ENCODE measurements at regions not wholly inside any gene's neighbourhood (a gene's known extent, or its start where the extent isn't known, plus 50 kb on each side); places are given as distances from the start of the nearest gene placed in this dataset.
A peak's percentile ranks its signal among the peaks of the same experiment; 100 is the strongest.
"Not testable (repeated sequence)": the region's sequence is repeated elsewhere in the genome, so short reads cannot be mapped to it uniquely, and the experiment has no call there.

DNA sequence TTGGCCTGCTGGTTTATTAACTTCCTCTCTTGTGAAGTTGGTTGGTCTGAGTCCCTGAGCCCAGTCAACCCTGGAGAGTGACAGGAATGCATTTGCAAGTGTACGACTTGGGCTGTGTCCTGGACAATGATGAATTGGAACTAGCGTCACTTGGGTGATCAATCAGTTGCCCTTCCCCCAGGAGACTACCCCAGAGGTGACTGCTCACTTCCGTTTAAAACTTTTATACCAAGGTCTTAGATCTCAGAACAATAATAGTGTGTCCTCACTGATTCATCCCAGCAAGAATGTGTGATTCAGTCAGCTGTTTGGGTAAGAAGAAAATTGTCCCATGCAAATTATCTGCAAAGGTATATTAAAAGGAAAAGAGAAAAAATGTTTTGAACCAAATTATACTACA is 102.9 kb upstream of the ARMC3 start:
- peak; percentile 45 for DNase-seq (ENCODE audit: low spot score)
- FAIRE-seq: no peak

DNA sequence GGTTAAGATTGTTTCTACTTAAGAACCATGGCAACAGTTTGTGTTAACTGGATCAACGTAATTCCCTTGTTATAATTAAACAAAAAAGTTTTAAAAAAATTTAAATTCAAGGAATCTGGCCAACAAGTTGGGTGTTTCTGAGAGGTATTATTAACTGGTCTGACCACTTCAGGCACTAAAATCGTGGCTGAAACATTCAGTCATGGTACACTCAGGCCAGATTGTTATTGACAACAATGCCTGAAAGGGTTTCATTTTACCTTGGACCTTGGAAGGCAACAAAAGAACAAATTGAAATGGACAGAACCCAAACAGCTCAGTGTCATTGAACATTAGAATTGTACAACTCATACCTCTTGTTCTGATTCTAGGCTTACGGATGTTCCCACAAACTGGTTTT is 103.3 kb upstream of the ARMC3 start:
- no peak for FAIRE-seq
- DNase-seq (ENCODE audit: low spot score): no peak

DNA sequence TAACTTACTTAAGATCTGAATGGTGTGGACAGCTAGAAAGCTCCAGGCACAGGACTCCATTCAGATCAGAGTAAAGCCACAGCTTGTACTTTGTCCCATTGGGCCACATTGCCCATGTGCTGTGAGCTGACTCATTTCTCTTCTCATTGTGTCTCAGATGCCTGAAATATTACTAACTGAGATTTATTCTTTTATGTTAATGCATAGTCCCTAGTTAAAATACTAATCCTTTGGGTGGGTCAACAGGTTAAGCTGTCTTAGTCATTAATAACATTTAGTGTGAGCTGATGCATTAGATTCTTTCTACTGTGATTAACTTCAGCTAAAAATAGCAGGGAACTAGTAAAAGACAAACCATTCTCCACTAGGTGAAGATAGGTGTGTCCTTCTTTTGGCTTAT is 104.7 kb upstream of the ARMC3 start:
- no peak for FAIRE-seq

DNA sequence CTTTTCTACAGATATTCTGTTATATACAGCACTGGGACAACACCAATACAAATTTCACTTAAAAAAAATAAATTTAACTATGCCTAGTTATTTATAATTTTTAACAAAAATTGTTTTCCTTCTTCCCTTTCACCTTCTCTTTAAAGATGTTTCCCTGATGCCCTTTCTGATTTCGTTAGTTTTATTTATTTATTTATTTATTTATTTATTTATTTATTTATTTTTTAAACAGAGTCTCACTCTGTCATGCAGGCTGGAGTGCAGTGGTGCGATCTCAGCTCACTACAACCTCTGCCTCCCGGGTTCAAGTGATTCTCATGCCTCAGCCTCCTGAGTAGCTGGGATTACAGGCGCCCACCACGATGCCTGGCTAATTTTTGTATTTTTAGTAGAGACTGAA is 105.9 kb upstream of the ARMC3 start:
- FAIRE-seq; DNase-seq (ENCODE audit: low spot score): not testable (repeated sequence)

More for the DNA sequence above, 104.7 kb upstream of the ARMC3 start:
- peak; percentile 45 for DNase-seq (ENCODE audit: low spot score)

DNA sequence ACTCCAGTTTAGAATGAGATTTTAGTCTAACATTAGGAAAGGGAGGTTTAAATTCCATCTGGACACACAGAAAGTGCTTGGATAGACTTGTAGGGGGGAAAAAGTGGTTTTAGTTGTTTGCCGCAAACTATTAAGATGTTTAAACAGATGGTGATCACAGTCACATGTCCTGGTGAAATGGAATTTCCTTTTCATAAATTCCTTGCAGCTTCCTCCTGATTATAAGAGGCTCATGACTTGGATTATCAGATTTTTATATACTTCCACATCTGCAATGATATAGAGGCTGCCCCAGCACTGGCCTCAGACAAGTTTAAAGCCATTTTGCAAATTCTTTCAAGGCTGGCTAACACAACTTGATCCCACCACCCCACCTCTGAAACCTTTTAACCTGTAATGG is 106.4 kb upstream of the ARMC3 start:
- DNase-seq (ENCODE audit: low spot score) (no peak), FAIRE-seq (no peak)

DNA sequence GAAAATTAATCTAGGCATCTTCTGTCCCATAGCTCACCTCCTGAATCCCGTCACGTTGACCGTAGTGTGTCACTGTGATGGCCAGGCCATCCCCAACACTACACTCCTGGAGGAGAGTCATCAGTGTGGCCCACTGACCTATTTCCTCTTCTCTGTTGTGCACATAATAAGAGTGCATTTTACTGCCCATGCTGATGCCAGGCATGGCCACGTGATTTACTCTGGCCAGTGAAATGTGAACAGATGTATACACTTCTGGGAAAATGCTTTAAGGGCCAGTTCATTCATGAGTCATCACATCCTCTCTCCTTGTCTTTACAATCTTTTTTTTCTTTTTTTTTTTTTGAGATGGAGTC is 101.9 kb upstream of the PIP4K2A start:
- FAIRE-seq (peak; percentile 68), DNase-seq (ENCODE audit: low spot score) (peak; percentile 82)

DNA sequence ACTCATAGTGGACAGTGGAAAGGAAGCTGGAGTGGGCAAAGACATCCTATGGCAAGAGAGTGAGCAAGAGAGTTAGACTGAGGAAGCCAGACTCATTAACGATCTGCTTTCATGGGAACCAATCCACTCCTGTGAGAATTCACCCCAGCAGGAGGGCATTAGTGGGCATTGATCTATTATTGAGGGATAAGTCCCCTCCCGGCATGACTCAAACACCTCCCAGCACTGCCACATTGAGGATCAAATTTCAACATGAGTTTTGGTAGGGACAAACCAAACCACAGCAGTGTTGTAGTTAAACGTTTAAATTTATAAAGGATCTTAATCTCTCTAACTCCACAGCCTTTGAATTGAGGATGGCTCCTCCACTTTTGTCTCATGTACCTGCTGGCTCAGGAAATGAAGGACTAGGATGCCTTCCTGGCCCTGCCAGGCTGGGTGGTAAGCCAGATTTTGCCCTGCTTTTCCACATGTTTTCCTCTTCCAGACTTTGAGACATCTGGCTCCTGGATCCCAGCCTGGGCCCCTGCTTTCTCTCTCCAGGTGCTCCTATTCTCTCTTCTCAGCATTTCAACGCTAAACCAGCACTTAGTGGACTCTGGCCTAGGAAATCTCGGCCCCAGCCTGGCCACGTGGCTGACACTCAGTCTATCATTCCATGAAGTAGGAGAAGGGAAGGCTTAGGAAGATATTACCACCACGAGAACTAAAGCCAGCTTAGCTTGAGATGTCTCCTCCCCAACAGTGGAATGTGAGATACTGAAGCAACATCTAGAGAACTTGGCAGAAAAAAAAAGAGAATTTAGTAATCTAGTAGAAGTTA is 96.5 kb upstream of the PIP4K2A start:
- FAIRE-seq (no peak), DNase-seq (ENCODE audit: low spot score) (no peak)

DNA sequence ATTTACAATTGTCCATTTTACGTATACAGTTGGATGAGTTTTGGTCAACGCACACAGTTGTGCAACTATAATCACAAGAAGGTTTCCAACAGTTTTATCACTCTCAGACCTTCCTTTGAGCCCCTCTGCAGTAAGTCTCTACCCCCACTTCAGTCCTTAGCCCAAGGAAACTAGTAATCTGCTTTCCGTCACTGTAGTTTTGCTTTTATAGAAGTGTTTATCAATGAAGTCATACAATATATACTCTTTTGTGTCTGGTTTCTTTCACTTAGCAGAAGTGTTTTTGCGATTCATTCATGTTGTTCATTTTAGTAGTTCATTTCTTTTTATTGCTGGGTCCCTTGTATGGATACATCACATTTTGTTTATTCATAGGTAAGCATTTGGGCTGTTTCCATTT is 92.9 kb upstream of the PIP4K2A start:
- FAIRE-seq: no peak

DNA sequence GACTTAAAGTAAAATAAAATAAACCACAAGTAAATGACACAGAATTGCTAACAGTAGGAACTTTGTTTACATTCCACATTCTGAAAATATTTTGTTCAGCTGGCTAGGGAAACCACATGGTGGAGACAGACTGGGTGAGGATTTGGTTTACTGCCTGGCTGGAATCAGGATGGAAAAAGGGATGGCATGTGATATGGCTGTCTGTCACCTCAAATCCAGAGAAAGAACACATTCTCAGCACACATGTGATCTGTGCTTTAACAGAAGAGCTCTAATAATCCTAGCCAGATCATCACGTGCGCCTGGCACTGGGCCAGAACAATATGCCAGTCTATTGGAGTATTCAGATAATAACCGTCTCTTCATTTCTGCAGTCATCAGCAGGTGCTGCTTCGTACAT is 90.9 kb upstream of the PIP4K2A start:
- peak; percentile 56 for DNase-seq (ENCODE audit: low spot score)
- FAIRE-seq: no peak

More for the DNA sequence above, 92.9 kb upstream of the PIP4K2A start:
- DNase-seq (ENCODE audit: low spot score): no peak

DNA sequence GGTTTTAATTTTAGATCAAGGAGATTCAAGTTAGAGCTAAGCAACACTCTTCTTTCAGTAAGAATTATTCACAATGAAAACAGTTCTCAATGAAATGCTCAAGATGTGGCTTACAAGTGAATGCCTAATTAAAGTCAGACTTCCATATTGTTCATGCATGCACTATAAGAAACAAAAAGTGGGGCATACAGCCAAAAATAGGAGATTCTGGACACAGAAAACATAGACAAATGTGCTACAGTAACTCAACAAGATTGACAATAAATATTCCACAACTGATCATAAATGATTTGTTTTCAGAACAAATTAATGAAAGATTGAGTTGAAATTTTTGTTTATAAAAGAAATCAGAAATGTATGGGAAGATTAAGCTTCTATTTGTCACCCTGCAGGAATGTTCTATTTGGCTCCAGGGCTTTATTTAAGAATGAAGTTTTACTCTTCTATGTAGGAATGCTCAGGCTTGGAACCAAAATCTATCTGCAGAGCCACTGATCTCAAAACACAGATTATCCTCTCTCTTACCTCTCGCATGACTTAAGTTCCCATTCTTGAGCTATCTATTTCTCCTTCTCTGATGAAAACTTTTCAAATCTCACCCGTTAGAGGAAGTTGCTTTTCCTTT is 89.0 kb upstream of the PIP4K2A start:
- no peak for FAIRE-seq

DNA sequence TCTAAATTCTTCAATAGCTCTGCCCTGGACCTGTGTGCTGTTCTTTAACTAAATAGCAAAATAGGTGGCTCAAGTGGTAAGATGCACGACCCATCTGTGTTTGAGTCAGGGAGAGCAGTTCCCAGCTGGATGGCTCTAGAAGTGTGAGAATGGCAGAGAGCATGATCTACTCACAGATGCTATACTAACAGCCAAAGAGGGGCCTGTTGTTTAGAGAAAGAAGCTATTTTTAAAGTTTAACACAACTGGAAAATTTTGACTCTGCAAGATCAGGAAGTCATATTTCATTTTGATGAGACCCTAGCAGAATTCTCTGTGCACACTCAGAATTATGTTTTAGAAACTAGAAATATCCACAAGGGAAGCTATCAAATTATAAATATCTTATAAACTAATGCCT is 87.4 kb upstream of the PIP4K2A start:
- DNase-seq (ENCODE audit: low spot score) (no peak), FAIRE-seq (no peak)

More for the DNA sequence above, 89.0 kb upstream of the PIP4K2A start:
- no peak for DNase-seq (ENCODE audit: low spot score)

DNA sequence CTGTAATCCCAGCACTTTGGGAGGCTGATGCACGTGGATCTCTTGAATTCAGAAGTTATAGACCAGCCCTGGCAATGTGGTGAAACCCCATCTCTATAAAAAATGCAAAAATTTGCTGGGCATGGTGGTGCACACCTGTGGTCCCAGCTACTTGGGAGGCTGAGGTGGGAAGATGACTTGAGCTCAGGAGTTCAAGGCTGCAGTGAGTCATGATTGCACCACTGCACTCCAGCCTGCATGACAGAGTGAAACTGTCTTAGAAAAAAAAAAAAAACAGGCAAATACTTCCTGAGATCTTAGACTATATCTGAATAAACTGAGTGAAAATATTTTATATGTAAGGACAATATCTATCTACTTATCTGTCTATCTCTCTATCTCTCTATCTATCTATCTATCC is 83.4 kb upstream of the PIP4K2A start:
- not testable (repeated sequence) for FAIRE-seq; DNase-seq (ENCODE audit: low spot score)

DNA sequence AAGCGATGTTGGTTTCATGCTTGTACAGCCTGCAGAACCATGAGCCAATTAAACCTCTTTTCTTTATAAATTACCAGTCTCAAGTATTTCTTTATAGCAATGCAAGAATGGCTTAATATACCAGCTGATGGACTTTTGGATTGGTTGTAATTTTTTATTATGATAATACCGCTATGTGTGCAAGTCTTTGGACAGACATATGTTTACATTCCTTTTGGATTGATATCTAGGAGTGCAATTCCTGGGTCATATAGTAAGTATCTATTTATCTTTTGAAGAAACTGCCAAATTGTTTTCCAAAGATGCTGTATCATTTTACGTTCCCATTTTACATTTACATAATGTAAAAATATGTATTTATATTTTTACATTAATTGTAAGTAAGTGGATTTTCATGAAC is 81.2 kb upstream of the PIP4K2A start:
- FAIRE-seq: no peak
- no peak for DNase-seq (ENCODE audit: low spot score)

DNA sequence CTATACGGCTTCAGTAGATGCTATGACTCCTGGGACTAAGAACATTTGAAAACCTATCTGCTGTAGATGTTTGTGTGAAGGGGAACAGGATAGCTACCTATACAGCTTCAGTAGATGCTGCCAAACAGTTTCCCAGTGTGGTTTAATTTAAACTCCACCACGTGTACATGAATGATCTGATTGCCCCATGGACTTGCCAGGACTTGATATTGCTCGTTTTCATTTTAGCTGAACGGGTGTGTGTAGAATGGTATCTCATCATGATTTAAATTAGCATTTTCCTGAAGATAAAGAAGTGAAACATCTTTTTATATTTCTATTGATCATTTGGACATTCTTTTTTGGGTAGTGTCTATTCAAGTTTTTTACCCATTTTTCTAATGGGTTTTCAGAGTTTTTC is 77.8 kb upstream of the PIP4K2A start:
- DNase-seq (ENCODE audit: low spot score) (no peak), FAIRE-seq (no peak)

DNA sequence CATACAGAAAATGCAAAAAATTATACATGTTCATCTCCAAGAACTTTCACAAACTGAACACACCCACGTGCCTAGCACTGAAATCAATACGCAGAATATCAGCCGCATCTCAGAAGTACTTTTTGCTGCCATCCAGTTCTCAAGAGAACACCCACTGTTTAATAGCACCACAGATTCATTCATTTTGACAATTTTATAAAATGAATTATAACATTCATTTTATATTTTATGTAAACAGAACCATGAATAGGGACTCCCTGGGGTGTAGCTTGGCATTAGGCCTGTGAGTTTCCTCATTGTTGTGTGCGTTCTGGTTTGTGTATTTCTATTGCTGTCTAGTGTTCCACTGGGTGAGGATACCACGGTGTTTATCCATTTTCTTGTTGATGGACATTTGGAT is 77.3 kb upstream of the PIP4K2A start:
- FAIRE-seq (no peak), DNase-seq (ENCODE audit: low spot score) (no peak)

DNA sequence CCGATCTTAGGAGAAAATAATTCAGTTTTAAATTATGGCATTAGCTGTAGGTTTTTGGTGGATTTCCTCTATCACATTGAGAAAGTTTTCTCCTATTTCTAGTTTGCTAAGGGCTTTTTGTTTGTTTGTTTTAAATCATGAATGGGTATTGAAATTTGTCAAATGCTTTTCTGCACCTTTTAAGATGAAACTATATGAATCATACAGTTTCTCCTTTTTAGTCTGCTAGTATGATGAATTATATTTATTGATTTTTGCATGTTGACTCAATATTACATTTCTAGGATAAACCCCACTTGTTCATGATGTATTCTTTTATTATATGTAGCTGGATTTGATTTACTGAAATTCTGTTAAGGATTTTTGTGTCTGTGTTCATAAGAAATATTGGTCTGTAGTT is 70.3 kb upstream of the PIP4K2A start:
- FAIRE-seq (no peak), DNase-seq (ENCODE audit: low spot score) (no peak)

DNA sequence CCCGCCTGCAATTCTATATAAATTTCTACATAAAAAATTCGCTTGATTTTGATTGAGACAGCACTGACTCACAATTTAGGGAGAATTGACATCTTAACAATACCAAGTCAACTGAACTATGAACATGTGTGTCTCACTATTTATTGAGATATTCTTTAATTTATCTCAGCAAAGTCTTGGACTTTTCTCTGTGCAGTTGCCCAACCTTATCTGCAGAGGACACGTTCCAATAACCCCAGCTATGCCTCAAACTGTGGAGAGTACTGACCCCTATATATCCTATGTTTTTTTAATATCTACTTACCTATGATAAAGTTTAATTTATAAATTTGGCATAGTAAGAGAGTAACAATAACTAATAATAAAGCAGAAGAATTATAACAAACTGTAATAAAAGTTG is 69.4 kb upstream of the PIP4K2A start:
- FAIRE-seq (no peak), DNase-seq (ENCODE audit: low spot score) (no peak)

DNA sequence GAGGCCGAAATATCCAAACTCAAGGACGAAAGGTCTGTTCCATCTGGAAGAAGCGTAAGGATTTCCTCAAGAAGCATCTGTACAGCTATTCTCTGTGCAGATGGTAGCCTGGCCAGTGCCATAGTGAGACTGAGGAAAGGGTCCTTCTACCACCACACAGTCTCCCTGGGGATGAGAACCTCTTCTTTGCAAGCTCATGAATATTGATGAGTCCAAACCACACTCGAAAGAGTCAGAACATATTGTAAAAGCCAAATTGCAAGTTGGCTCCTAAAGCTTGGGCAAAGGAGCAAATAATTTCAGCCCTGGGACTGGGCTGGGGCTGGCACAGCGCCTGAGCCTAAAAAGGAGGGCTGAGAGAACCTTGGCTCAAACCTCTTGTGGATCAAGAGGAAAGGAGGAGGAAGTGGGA is 66.1 kb upstream of the PIP4K2A start:
- DNase-seq (ENCODE audit: low spot score) (no peak), FAIRE-seq (no peak)

DNA sequence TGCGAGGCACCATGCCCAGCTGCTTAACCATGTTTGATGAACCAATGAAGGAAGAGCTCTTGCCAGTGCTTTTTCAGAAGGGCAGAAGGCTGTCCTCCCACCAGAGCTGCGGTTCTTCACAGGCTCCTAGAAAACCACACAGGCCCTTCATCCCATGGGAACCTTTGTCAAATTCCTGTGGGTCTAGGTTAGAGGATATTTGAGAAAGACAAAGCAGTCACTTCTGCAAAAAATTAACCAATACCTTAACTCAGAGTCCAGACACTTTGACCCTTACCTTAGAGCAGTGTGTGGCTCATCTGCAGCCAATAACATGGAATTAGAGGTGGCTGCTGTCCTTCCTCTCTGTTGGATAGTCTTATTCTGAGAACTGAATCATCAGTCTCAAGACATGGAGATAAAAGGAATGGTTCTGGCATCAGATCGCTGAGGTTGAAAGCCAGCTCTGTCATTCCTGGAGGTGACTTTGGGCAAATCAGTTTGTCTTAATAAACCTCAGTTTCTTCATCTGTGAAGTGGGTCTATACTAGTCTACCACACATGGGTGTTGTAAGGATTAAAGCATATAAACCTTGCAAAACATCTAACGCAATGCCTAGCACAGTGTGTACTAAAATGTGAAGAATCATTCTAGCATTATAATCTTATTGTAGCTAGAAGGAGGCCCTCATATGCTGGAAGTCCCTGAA is 65.1 kb upstream of the PIP4K2A start:
- no peak for FAIRE-seq
- DNase-seq (ENCODE audit: low spot score): peak; percentile 18

DNA sequence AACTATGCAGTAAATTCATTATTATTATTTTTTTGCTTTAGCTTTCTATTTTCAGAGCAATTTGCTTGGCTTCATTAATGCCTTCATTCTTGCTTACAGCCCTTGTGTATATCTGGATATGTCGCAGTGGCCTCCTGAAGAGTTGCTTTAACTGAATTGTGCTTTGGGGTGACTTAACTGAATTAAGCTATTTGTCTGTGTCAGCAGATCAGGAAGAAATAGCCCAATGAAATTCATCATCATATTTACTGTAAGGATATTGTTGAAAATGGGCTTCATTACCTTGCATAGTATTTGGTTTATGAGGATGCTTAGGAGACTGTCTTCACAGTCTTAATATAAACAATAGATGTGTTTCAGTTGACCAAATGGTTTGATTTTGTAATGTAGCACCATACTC is 59.7 kb upstream of the PIP4K2A start:
- no peak for FAIRE-seq
- no peak for DNase-seq (ENCODE audit: low spot score)

DNA sequence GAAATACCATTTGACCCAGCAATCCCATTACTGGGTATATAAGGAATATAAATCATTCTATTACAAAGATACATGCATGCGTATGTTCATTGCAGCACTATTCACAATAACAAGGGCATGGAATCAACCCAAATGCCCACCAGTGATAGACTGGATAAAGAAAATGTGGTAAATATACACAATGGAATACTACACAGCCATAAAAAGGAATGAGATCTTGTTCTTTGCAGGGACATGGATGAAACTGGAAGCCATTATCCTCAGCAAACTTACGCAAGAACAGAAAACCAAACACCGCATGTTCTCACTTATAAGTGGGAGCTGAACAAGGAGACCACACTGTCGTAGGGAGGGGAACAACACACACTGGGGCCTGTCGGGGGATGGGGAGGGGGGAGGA is 57.3 kb upstream of the PIP4K2A start:
- DNase-seq (ENCODE audit: low spot score); FAIRE-seq: not testable (repeated sequence)

DNA sequence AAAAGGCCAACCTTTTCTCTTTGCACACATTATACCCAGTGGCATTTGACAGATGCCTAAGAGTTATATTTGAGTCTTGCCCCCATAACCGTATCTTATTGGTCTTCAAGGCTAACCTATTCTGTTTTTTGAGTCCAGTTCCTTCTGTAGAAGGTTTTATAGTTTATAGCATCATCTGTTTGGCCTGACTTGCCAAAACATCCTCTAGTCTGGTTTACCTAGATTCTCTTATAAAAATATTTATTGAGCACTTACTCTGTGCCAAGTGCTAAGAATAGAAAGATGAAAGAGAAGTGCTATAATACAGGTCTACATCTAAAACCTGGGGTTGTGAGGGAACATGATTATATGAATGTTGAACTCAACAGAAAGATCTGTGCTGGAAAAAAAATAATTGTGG is 55.9 kb upstream of the PIP4K2A start:
- DNase-seq (ENCODE audit: low spot score) (no peak), FAIRE-seq (no peak)

DNA sequence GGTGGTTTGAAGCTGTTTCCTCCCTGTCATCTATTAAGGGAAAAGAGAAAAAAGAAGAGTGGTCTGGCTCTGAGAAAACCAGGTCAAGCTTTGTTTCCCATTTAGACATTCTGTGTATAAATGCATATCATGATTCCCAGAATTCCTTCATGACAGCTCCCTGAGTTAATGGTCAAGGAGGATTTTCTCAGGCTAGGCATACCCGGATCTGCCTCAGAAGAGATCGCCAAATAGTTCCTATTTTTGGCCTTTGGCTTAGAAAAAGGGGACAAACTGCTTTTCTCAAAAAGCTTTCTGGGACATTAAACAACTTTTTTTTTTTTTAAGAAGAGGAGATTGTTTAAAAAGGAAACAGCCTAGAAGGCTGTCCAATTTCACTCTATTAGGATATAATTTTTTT is 53.5 kb upstream of the PIP4K2A start:
- DNase-seq (ENCODE audit: low spot score) (no peak), FAIRE-seq (no peak)
